Hepatocyte (in vitro differentiated cells): ENCODE measurements at regions not wholly inside any gene's neighbourhood (a gene's known extent, or its start where the extent isn't known, plus 50 kb on each side); places are given as distances from the start of the nearest gene placed in this dataset.
A peak's percentile ranks its signal among the peaks of the same experiment; 100 is the strongest.

Experiments used
- CTCF ChIP-seq: fragments of 200-600 bp; sonication (generic); IDR thresholded peaks from 2 replicates; pipeline ENCODE4 v1.5.1; 2016; ENCODE audit warnings: antibody characterized with exemption, mild to moderate bottlenecking; ENCODE audit not compliant: poor library complexity
- EZH2 ChIP-seq: fragments of 200-600 bp; sonication (generic); IDR thresholded peaks from 2 replicates; pipeline ENCODE4 v1.6.1; 2016; ENCODE audit warnings: antibody characterized with exemption, mild to moderate bottlenecking, borderline replicate concordance
- EZH2phosphoT487 ChIP-seq: fragments of 200-600 bp; sonication (generic); IDR thresholded peaks from one replicate; pipeline ENCODE4 v1.6.1; 2018; ENCODE audit warnings: antibody characterized with exemption, mild to moderate bottlenecking, low read depth, moderate library complexity; ENCODE audit not compliant: unreplicated experiment, severe bottlenecking

- TF ChIP-seq CTCF = peak; percentile 23
- TF ChIP-seq EZH2phosphoT487 = no peak
- no peak for TF ChIP-seq EZH2
Observed at GRCh38 chr2:8000870-8001269, 681.0 kb upstream of the ID2 start.
